B cell (primary cell): ENCODE measurements at regions not wholly inside any gene's neighbourhood (a gene's known extent, or its start where the extent isn't known, plus 50 kb on each side); places are given as distances from the start of the nearest gene placed in this dataset.
"Not testable (repeated sequence)": the region's sequence is repeated elsewhere in the genome, so short reads cannot be mapped to it uniquely, and the experiment has no call there.

ENCODE experiments used
- ATAC-seq: fragments of 200-7000 bp; cut with Tn5 transposase; one replicate; pipeline ENCODE4 v1.10.0; 2021; ENCODE audit warnings: low read depth, mild to moderate bottlenecking, moderate number of reproducible peaks, moderate library complexity
- CTCF ChIA-PET: fragments of 350-600 bp; sonication (Branson Sonifier 250); formaldehyde crosslinking; loops from one replicate; lab custom pipeline; 2021; ENCODE audit warnings: antibody characterized with exemption, inconsistent platforms; lab: Charles Lee
- POLR2A ChIA-PET: fragments of 350-600 bp; sonication (Branson Sonifier 250); formaldehyde crosslinking; loops from one replicate; lab custom pipeline; 2021; ENCODE audit warnings: antibody characterized with exemption; lab: Charles Lee
- DNase-seq: peaks from one replicate; pipeline ENCODE4 v3.0.0; 2013
- H2AFZ ChIP-seq: 2 replicates; pipeline ENCODE4 v1.6.1; 2012; ENCODE audit warnings: mild to moderate bottlenecking, low read depth, low read length; ENCODE audit not compliant: insufficient read depth, poor library complexity, severe bottlenecking
- H3K27ac ChIP-seq, 2 donors: 1 replicate in 1 of 2; 2 replicates in 1 of 2; pipeline ENCODE4 v1.5.1; 2012 to 2013; ENCODE audit warnings: low read length in 2 of 2, mild to moderate bottlenecking in 2 of 2, moderate library complexity in 1 of 2
- H3K27me3 ChIP-seq, 4 experiments: fragments of 200-600 bp in 1 of 4; sonication (generic) in 1 of 4; replicated peaks in 1 of 4; 1 replicate in 2 of 4; 2 replicates in 2 of 4; pipeline versions ENCODE4 v1.6.1 to v1.7.0; 2013 to 2016; ENCODE audit warnings: low read length in 3 of 4, mild to moderate bottlenecking in 2 of 4, mixed read lengths in 1 of 4, moderate library complexity in 1 of 4; ENCODE audit not compliant: insufficient read depth in 4 of 4, control insufficient read depth in 3 of 4; ENCODE audit errors: control extremely low read depth in 1 of 4
- H3K36me3 ChIP-seq, 2 experiments: replicated peaks in 1 of 2; 1 replicate in 1 of 2; 2 replicates in 1 of 2; pipeline versions ENCODE4 v1.6.1 to v1.7.1; 2013; ENCODE audit warnings: low read length in 1 of 2; ENCODE audit not compliant: insufficient read depth in 2 of 2, control insufficient read depth in 1 of 2; ENCODE audit errors: control extremely low read depth in 1 of 2, extremely low read depth in 1 of 2
- H3K4me1 ChIP-seq, 2 donors: fragments of 200-600 bp in 1 of 2; sonication (generic) in 1 of 2; 1 replicate in 1 of 2; 2 replicates in 1 of 2; pipeline versions ENCODE4 v1.5.1 to v1.6.1; 2013 to 2017; ENCODE audit warnings: low read length in 2 of 2; ENCODE audit not compliant: control insufficient read depth in 2 of 2, insufficient read depth in 2 of 2
- H3K4me2 ChIP-seq: replicated peaks from 2 replicates; pipeline ENCODE3; 2012; ENCODE audit warnings: mild to moderate bottlenecking, low read depth, low read length; ENCODE audit not compliant: poor library complexity, severe bottlenecking
- H3K4me3 ChIP-seq, 5 experiments: fragments of 200-600 bp in 1 of 5; sonication (generic) in 1 of 5; 1 replicate in 3 of 5; 2 replicates in 2 of 5; pipeline versions ENCODE4 v1.5.1 to v1.7.0; 2011 to 2016; ENCODE audit warnings: low read length in 4 of 5, mild to moderate bottlenecking in 4 of 5, low read depth in 2 of 5, control low read depth in 1 of 5, moderate library complexity in 1 of 5; ENCODE audit not compliant: insufficient read depth in 1 of 5; ENCODE audit errors: control extremely low read depth in 1 of 5, extremely low read depth in 1 of 5
- H3K79me2 ChIP-seq: fragments of 200-600 bp; sonication (generic); one replicate; pipeline ENCODE4 v1.6.0; 2016; ENCODE audit warnings: low read length; ENCODE audit not compliant: control insufficient read depth, insufficient read depth
- H3K9ac ChIP-seq: fragments of 200-600 bp; sonication (generic); 2 replicates; pipeline ENCODE4 v1.6.1; 2017; ENCODE audit warnings: mild to moderate bottlenecking, low read length, moderate library complexity
- H3K9me3 ChIP-seq, 3 donors: one replicate each; pipeline versions ENCODE4 v1.6.1 to v1.7.1; 2013; ENCODE audit warnings: low read length in 2 of 3; ENCODE audit not compliant: control insufficient read depth in 2 of 3, insufficient read depth in 1 of 3; ENCODE audit errors: control extremely low read depth in 1 of 3
- H4K20me1 ChIP-seq: 2 replicates; pipeline ENCODE4 v1.6.0; 2012; ENCODE audit warnings: mild to moderate bottlenecking, low read length; ENCODE audit not compliant: insufficient read depth, control insufficient read depth, poor library complexity, severe bottlenecking
- H3K27ac Mint-ChIP-seq: one replicate; pipeline ENCODE4 v1.8.0; 2021; ENCODE audit warnings: mixed read lengths
- H3K27me3 Mint-ChIP-seq: one replicate; pipeline ENCODE4 v1.8.0; 2021; ENCODE audit warnings: mixed read lengths
- H3K4me1 Mint-ChIP-seq: one replicate; pipeline ENCODE4 v1.8.0; 2021; ENCODE audit warnings: mixed read lengths
- H3K4me3 Mint-ChIP-seq: one replicate; pipeline ENCODE4 v1.8.0; 2021; ENCODE audit warnings: mixed read lengths
- H3K9me3 Mint-ChIP-seq: one replicate; pipeline ENCODE4 v1.8.0; 2022; ENCODE audit warnings: mixed read lengths; ENCODE audit not compliant: insufficient read depth
- CTCF ChIP-seq: fragments of 200-600 bp; IDR thresholded peaks from one replicate; pipeline ENCODE4 v1.8.0; 2022; ENCODE audit warnings: antibody characterized with exemption, mild to moderate bottlenecking
- EZH2 ChIP-seq: IDR thresholded peaks from 2 replicates; pipeline ENCODE4 v1.6.1; 2012; ENCODE audit warnings: borderline replicate concordance, low read depth, mild to moderate bottlenecking, moderate library complexity, low read length; ENCODE audit not compliant: insufficient read depth, poor library complexity, severe bottlenecking
- WGBS: methylation state at CpG from one replicate; pipeline ENCODE4 v1.1.5; 2013; ENCODE audit warnings: missing lambda C conversion rate; ENCODE audit not compliant: insufficient coverage; 5-methylcytosine and 5-hydroxymethylcytosine counted together
- intact Hi-C: fragments of 100-400 bp; cut with micrococcal nuclease; formaldehyde crosslinking; loops from one replicate; pipeline ENCODE4 v1.10.0; 2022

GRCh38 chr20:47847884-47848485 lies 62.7 kb upstream of the SULF2 start:
- POLR2A ChIA-PET = no interaction called here
- Histone ChIP-seq H3K9ac (no peak overlapping the region), H4K20me1 (no peaks in the 10 kb centered on the region), H2AFZ (no peak overlapping the region), H3K79me2 (no peaks in the 10 kb centered on the region), H3K4me3 (no peak overlapping the region), H3K4me1 (no peaks in the 10 kb centered on the region), H3K4me2 (no peak overlapping the region), H3K9me3 (no peaks in the 10 kb centered on the region), H3K36me3 (no peaks in the 10 kb centered on the region), H3K27ac (no peak overlapping the region), H3K27me3 (peaks cover 0 to 7% (median 2%) of the 10 kb centered on the region in 4 experiments)
- DNase-seq (peak; percentile 41), ATAC-seq (peak; percentile 47)
- H3K4me1 Mint-ChIP-seq = peaks cover 11% of the 10 kb centered on the region
- 80% methylated on average over 3 of the region's 8 CpGs for WGBS
- TF ChIP-seq EZH2 (no peak), CTCF (no peak)
- intact Hi-C loops = no loop called here
- H3K27me3 Mint-ChIP-seq = peaks cover 29% of the 10 kb centered on the region
- H3K4me3 Mint-ChIP-seq = no peak overlapping the region
- H3K9me3 Mint-ChIP-seq = no peaks in the 10 kb centered on the region
- no peak overlapping the region for H3K27ac Mint-ChIP-seq
- CTCF ChIA-PET = no interaction called here

- peaks cover 27% of the 10 kb centered on the region for H3K27me3 Mint-ChIP-seq
- POLR2A ChIA-PET, intact Hi-C loops: not testable (repeated sequence)
Observed at GRCh38 chr20:47847220-47847619, 61.9 kb upstream of the SULF2 start.

DNA sequence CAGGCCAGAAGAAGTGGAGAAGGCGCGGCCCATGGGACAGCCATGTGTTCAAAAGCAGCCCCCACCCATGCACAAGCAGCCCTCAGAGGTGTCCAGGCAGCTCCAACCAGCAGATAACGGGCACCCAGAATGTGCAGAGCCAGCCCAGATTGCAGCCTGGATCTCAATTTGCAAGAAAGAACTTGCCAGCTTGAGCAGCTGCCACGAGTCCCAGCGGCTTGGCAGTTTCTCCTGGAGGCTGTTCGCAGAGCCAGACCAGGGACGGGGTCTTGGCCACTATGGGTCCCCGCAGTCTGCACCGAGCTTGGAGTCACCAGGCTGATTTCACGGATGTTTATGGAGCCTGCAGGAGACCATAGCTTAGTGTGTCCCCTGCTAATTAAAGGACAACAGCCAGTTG lies 61.4 kb upstream of the SULF2 start:
- POLR2A ChIA-PET, H4K20me1 ChIP-seq, intact Hi-C loops, H3K27ac Mint-ChIP-seq, ATAC-seq, H3K79me2 ChIP-seq, H3K4me1 ChIP-seq, H2AFZ ChIP-seq, H3K9ac ChIP-seq, H3K4me3 ChIP-seq, H3K36me3 ChIP-seq, DNase-seq, H3K9me3 Mint-ChIP-seq, CTCF ChIA-PET, H3K27ac ChIP-seq, H3K4me2 ChIP-seq, H3K4me3 Mint-ChIP-seq, H3K9me3 ChIP-seq, H3K27me3 ChIP-seq: not testable (repeated sequence)
- peaks cover 11% of the 10 kb centered on the region for H3K4me1 Mint-ChIP-seq
- H3K27me3 Mint-ChIP-seq = peaks cover 29% of the 10 kb centered on the region
- WGBS = 93% methylated on average over 7 of the region's 10 CpGs

More at GRCh38 chr20:47847220-47847619, 61.9 kb upstream of the SULF2 start:
- H3K79me2 ChIP-seq, H3K9ac ChIP-seq, H4K20me1 ChIP-seq, DNase-seq, H3K36me3 ChIP-seq, CTCF ChIA-PET, H3K27me3 ChIP-seq, H3K4me1 ChIP-seq, ATAC-seq, H3K9me3 ChIP-seq, H3K27ac ChIP-seq, H3K4me2 ChIP-seq, H3K9me3 Mint-ChIP-seq, H3K4me3 Mint-ChIP-seq, H2AFZ ChIP-seq, H3K27ac Mint-ChIP-seq, H3K4me3 ChIP-seq: not testable (repeated sequence)
- peaks cover 11% of the 10 kb centered on the region for H3K4me1 Mint-ChIP-seq
- whole genome bisulfite sequencing = 80% methylated on average over 4 of the region's 7 CpGs
